ENCODE measurements at regions not wholly inside any gene's neighbourhood (a gene's known extent, or its start where the extent isn't known, plus 50 kb on each side); places are given as distances from the start of the nearest gene placed in this dataset.

GRCh38 chr21:30033441-30033840 lies 93.6 kb upstream of the GRIK1 start:
- TF ChIP-seq EGR2 (tag by site-specific recombination; IDR thresholded peaks at IDR 0.05; ENCODE audit: low read depth) (no peak), ZNF707 (tag by site-specific recombination; IDR thresholded peaks at IDR 0.05) (no peak), CTCF (tag by site-specific recombination; IDR thresholded peaks at IDR 0.05) (no peak), ZNF274 (IDR thresholded peaks at IDR 0.05; ENCODE audit: low read length) (no peak), ZNF274 (tag by site-specific recombination; IDR thresholded peaks at IDR 0.05; ENCODE audit: borderline replicate concordance) (no peak), ZNF10 (tag by site-specific recombination; IDR thresholded peaks at IDR 0.05) (no peak), ZBTB21 (tag by site-specific recombination; IDR thresholded peaks at IDR 0.05) (no peak), ZNF747 (tag by site-specific recombination; IDR thresholded peaks at IDR 0.05) (no peak), ZFP3 (tag by site-specific recombination; IDR thresholded peaks at IDR 0.05; ENCODE audit: low read depth) (no peak), ZNF114 (tag by site-specific recombination; IDR thresholded peaks at IDR 0.05) (no peak), ZNF350 (tag by site-specific recombination; IDR thresholded peaks at IDR 0.05) (no peak)
